GM13977 (cell line): ENCODE measurements at regions not wholly inside any gene's neighbourhood (a gene's known extent, or its start where the extent isn't known, plus 50 kb on each side); places are given as distances from the start of the nearest gene placed in this dataset.

Experiments used
- DNase-seq: peaks from one replicate; pipeline ENCODE4 v3.0.0; 2012; ENCODE audit warnings: low spot score
- in situ Hi-C: fragments of 300-500 bp; cut with MboI; formaldehyde crosslinking; loops from one replicate; pipeline ENCODE4 v1.12.0; 2022; ENCODE audit warnings: low sequenced_read_pairs, low pct_unique_long_range_greater_than_20kb, mixed read lengths, inconsistent platforms; ENCODE audit not compliant: unreplicated experiment
- TF ChIP-seq, protein P1 (sequence below): IDR thresholded peaks from 2 replicates; pipeline ENCODE4 v1.5.1; 2012; ENCODE audit warnings: mild to moderate bottlenecking, control low read depth; ENCODE audit not compliant: insufficient read depth; ENCODE audit errors: extremely low read depth, missing control alignments

DNA sequence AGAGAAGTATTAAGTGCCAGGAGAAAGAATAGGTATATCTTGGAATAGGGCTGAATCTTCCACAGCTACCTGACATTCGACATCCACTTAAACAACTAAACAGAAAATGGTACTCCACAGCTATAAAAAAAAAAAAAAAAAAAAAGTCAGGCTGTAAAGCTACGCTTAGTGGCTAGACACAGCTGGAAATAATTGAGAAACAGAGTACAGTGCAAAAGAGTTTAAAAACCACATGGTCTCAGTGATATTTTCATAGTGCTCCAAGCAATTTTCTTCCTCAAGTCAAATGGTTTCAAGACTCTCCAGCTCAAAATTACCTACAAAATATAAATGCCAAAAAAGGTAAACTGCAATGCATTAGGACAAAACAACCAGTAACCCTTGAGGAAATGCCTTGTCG is 607.1 kb downstream of the KCNJ2 start:
- no peak for DNase-seq

DNA sequence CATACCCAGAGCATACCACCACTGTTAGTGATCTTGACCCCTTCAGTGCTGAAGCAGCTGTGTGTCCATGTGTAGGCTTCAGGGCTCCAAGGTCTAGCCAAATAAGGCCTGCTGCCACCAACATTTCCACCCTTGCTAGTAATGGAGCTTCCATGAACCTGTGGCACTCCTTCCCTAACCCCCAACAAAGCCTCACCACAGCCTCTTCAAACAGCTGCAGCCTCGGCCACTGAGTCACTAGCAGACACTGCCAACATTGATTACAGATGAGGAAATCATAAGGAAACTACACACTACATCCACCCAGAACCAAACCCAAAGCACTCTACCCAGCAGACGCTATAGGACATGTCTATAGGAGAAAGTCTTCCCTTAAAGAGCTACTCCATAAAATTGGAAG is 610.7 kb downstream of the KCNJ2 start:
- in situ Hi-C loops = no loop called here
- no peak for DNase-seq
- TF ChIP-seq, protein P1, sequence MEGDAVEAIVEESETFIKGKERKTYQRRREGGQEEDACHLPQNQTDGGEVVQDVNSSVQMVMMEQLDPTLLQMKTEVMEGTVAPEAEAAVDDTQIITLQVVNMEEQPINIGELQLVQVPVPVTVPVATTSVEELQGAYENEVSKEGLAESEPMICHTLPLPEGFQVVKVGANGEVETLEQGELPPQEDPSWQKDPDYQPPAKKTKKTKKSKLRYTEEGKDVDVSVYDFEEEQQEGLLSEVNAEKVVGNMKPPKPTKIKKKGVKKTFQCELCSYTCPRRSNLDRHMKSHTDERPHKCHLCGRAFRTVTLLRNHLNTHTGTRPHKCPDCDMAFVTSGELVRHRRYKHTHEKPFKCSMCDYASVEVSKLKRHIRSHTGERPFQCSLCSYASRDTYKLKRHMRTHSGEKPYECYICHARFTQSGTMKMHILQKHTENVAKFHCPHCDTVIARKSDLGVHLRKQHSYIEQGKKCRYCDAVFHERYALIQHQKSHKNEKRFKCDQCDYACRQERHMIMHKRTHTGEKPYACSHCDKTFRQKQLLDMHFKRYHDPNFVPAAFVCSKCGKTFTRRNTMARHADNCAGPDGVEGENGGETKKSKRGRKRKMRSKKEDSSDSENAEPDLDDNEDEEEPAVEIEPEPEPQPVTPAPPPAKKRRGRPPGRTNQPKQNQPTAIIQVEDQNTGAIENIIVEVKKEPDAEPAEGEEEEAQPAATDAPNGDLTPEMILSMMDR = no peak

More for the DNA sequence above, 607.1 kb downstream of the KCNJ2 start:
- in situ Hi-C loops = no loop called here
- TF ChIP-seq, protein P1 = no peak

DNA sequence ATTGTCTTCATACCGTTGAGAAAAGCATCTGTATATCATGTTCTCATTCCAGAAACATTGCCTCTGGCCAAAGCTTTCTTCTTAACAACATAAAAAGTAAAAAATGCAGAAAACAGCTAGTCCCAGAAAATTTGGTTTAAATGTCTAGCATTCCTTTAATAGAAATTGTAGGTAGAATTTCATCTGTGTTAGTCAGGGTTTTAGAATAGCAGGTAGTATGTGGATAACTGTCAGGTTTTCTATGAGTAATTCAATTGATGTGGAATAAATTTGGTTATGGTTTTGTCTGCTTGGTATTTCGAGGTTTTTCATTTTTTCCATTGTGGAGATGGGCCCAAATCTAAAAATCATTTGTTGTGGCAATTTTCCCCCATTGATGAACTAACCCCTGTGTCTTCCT is 616.7 kb downstream of the KCNJ2 start:
- DNase-seq = no peak
- TF ChIP-seq, protein P1 = no peak
- in situ Hi-C loops = no loop called here

DNA sequence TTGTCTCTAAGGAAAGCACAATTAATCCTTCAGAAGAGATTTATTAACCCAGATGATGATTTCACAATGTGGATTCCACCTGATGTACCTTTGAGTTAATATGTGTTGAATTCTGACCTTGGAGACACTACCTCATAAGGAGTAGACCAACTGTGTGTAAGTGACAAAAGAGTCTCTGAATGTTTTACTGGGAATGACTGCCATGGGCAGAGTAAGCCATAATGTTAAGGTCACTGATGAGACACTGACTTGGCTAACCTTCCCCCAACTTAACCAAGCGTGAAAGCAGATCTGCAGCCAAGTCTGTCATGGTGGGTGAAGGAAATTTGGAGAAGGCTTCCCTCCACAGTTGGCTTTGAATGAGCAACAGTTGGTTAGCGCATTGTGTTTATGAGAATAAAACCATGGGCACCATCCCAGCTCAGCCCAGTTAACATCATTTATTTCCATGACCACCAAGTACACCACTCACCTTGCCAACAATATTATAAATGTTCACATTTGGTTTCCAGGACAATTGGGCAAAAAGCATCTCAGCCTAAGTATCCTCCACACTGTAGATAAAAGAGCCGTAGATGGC is 618.5 kb downstream of the KCNJ2 start:
- in situ Hi-C loops = no loop called here
- no peak for DNase-seq
- TF ChIP-seq, protein P1 = no peak

DNA sequence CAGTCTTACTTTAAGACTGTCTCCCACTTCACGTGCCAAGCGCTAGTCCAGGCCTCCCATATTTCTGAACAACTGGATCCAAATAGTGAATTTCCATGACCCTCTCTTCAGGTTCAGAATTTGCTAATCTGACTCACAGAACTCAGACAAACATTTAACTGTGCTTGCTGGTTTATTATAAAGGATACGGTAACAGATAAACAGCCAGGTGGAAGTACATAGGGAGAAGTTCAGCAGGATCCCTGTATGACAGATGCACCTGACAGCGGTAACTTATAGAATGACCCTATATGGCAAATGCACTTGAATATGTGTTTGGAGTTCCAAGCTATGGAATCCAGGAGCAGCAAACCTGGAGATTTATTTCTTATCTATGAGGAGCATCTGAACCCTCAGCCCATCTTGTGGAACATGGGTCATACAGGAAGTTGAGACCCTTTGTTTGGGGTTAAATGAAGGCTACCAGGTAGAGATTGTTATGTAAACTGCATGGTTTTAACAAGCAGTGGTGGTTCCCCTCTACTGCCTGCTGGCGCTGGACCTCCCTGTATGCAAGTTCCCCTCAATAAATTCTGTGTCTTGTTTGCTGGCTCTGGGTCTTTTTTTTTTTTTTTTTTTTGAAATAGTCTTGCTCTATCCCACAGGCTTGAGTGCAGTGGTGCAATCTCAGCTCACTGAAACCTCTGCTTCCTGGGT is 622.6 kb downstream of the KCNJ2 start:
- no peak for DNase-seq
- in situ Hi-C loops = no loop called here
- TF ChIP-seq, protein P1 = no peak

DNA sequence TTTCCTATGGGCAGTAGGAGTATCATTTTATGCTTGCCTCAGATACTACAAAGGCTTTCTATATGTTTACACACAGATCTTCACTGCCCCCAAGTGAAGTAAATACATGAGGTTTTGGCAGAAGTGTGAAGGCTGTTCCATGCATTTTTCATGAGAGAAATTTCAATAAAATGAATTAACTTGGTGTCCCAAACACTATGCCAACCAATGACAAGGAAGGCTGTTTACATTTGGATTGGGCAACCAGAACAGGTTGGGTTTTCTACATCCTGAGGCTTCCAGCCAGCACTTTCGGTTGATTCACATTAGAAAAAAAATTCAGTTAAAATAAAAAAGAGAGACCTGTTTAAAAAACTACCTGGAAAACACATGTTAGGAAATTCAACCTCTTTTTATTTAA is 625.4 kb downstream of the KCNJ2 start:
- DNase-seq = no peak
- in situ Hi-C loops = no loop called here
- TF ChIP-seq, protein P1 = no peak
